ENCODE measurements at regions not wholly inside any gene's neighbourhood (a gene's known extent, or its start where the extent isn't known, plus 50 kb on each side); places are given as distances from the start of the nearest gene placed in this dataset.

- no peaks in the 10 kb centered on the region for H3K27me3 ChIP-seq (ENCODE audit: insufficient read depth, low read length)
- no peak overlapping the region for H3K4me2 ChIP-seq (ENCODE audit: low read length)
- H3K79me2 ChIP-seq (ENCODE audit: insufficient read depth, low read length) = no peaks in the 10 kb centered on the region
- DNase-seq (ENCODE audit: low read depth, low spot score) (no peak), ATAC-seq (no peak)
- TF ChIP-seq SRF (IDR thresholded peaks at IDR 0.05; ENCODE audit: low read depth) (no peak), SIN3A (IDR thresholded peaks at IDR 0.05; ENCODE audit: low read depth) (no peak), ATF3 (IDR thresholded peaks at IDR 0.05) (no peak), ZNF274 (IDR thresholded peaks at IDR 0.05; ENCODE audit: low read depth, low read length) (no peak), EZH2phosphoT487 (IDR thresholded peaks at IDR 0.05; ENCODE audit: borderline replicate concordance) (no peak), SP1 (IDR thresholded peaks at IDR 0.05; ENCODE audit: low read depth) (no peak)
- TF ChIP-seq, protein P1, sequence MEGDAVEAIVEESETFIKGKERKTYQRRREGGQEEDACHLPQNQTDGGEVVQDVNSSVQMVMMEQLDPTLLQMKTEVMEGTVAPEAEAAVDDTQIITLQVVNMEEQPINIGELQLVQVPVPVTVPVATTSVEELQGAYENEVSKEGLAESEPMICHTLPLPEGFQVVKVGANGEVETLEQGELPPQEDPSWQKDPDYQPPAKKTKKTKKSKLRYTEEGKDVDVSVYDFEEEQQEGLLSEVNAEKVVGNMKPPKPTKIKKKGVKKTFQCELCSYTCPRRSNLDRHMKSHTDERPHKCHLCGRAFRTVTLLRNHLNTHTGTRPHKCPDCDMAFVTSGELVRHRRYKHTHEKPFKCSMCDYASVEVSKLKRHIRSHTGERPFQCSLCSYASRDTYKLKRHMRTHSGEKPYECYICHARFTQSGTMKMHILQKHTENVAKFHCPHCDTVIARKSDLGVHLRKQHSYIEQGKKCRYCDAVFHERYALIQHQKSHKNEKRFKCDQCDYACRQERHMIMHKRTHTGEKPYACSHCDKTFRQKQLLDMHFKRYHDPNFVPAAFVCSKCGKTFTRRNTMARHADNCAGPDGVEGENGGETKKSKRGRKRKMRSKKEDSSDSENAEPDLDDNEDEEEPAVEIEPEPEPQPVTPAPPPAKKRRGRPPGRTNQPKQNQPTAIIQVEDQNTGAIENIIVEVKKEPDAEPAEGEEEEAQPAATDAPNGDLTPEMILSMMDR (IDR thresholded peaks at IDR 0.05 in 2 of 3, conservative IDR thresholded peaks at IDR 0.05 in 1 of 3; ENCODE audit: borderline replicate concordance in 1 of 3, insufficient read depth in 1 of 3, low read depth in 2 of 3, low read length in 2 of 3) = no peak
- no peaks in the 10 kb centered on the region for H3K4me1 ChIP-seq (ENCODE audit: control insufficient read depth in 1 of 2, insufficient read depth in 2 of 2, low read length in 2 of 2)
- H4K20me1 ChIP-seq (ENCODE audit: insufficient read depth) = no peaks in the 10 kb centered on the region
- ChIA-PET CTCF (no interaction called here), RAD21 (ENCODE audit: low non-redundant PET in 1 of 2, low total read pairs in 2 of 2, uncharacterized antibody in 2 of 2, unreplicated experiment in 2 of 2) (no interaction called here), POLR2A (no interaction called here)
- no TSS peak for BruUV-seq (replicated peaks)
- H2AFZ ChIP-seq (ENCODE audit: low read depth, low read length, poor library complexity, severe bottlenecking) = no peak overlapping the region
- H3K9me3 ChIP-seq (ENCODE audit: control insufficient read depth in 1 of 2, insufficient read depth in 1 of 2, low read depth in 1 of 2, low read length in 2 of 2) = no peaks in the 10 kb centered on the region
- no peak overlapping the region for H3K27ac ChIP-seq (ENCODE audit: low read depth, low read length)
- H3K9me2 ChIP-seq (ENCODE audit: insufficient read depth) = no peaks in the 10 kb centered on the region
- H3K4me3 ChIP-seq (replicated peaks in 1 of 2; ENCODE audit: low read depth in 1 of 2, low read length in 2 of 2) = no peak overlapping the region
- intact Hi-C loops (cut with micrococcal nuclease) = no loop called here
- H3K36me3 ChIP-seq (ENCODE audit: control insufficient read depth in 1 of 2, insufficient read depth in 2 of 2, low read length in 2 of 2) = no peaks in the 10 kb centered on the region
- no peak overlapping the region for H3K9ac ChIP-seq (ENCODE audit: low read length)
These were observed 245.3 kb downstream of the IRS2 start for GRCh38 chr13:109541081-109541480.

DNA sequence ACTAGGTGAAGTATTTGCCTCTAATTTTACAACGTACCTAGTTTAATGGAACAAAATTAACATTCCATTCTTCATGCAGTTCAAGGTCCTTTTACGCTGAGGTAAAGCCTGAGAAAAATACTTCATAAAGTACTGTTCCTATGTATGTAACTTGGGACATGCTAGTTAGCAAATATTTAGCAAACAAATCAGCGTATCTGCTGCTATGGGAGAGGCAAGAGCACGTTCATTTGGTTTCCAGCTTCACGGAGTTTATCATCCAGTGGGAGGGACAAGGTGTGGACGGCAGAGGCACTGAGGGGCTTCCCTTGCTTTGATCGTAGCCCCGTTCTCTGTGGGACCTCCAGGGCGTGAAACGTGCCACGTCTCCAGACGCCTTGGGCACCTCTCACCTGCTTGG, 248.8 kb downstream of the IRS2 start:
- POLR2A ChIA-PET = interaction anchor here (0.7 kb wide), 1 partner anchor 17 kb away, joined by 6 read pairs; no protein-coding TSS in a partner anchor
- Histone ChIP-seq H3K4me3 (replicated peaks in 1 of 2; ENCODE audit: low read depth in 1 of 2, low read length in 2 of 2) (no peak overlapping the region), H3K27me3 (ENCODE audit: insufficient read depth, low read length) (no peaks in the 10 kb centered on the region), H3K9me2 (ENCODE audit: insufficient read depth) (no peaks in the 10 kb centered on the region), H3K4me1 (ENCODE audit: control insufficient read depth in 1 of 2, insufficient read depth in 2 of 2, low read length in 2 of 2) (no peaks in the 10 kb centered on the region), H3K36me3 (ENCODE audit: control insufficient read depth in 1 of 2, insufficient read depth in 2 of 2, low read length in 2 of 2) (no peaks in the 10 kb centered on the region), H3K27ac (ENCODE audit: low read depth, low read length) (no peak overlapping the region), H3K9ac (ENCODE audit: low read length) (no peak overlapping the region), H3K79me2 (ENCODE audit: insufficient read depth, low read length) (no peaks in the 10 kb centered on the region), H4K20me1 (ENCODE audit: insufficient read depth) (no peaks in the 10 kb centered on the region), H3K9me3 (ENCODE audit: control insufficient read depth in 1 of 2, insufficient read depth in 1 of 2, low read depth in 1 of 2, low read length in 2 of 2) (no peaks in the 10 kb centered on the region), H2AFZ (ENCODE audit: low read depth, low read length, poor library complexity, severe bottlenecking) (no peak overlapping the region), H3K4me2 (ENCODE audit: low read length) (no peak overlapping the region)
- intact Hi-C loops (cut with micrococcal nuclease) = no loop called here
- DNase-seq (ENCODE audit: low read depth, low spot score) = no peak
- ATAC-seq = no peak
- BruUV-seq (replicated peaks) = no TSS peak
- RAD21 ChIA-PET (ENCODE audit: low non-redundant PET in 1 of 2, low total read pairs in 2 of 2, uncharacterized antibody in 2 of 2, unreplicated experiment in 2 of 2) = no interaction called here
- CTCF ChIA-PET = no interaction called here
- no peak for TF ChIP-seq TCF7L2 (IDR thresholded peaks at IDR 0.05; ENCODE audit: borderline replicate concordance, extremely low read depth, insufficient read depth, insufficient read length)
- TF ChIP-seq, protein P2, sequence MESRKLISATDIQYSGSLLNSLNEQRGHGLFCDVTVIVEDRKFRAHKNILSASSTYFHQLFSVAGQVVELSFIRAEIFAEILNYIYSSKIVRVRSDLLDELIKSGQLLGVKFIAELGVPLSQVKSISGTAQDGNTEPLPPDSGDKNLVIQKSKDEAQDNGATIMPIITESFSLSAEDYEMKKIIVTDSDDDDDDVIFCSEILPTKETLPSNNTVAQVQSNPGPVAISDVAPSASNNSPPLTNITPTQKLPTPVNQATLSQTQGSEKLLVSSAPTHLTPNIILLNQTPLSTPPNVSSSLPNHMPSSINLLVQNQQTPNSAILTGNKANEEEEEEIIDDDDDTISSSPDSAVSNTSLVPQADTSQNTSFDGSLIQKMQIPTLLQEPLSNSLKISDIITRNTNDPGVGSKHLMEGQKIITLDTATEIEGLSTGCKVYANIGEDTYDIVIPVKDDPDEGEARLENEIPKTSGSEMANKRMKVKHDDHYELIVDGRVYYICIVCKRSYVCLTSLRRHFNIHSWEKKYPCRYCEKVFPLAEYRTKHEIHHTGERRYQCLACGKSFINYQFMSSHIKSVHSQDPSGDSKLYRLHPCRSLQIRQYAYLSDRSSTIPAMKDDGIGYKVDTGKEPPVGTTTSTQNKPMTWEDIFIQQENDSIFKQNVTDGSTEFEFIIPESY (IDR thresholded peaks at IDR 0.05; ENCODE audit: extremely low read depth, insufficient replicate concordance, low read length) = no peak
- no peak for TF ChIP-seq ZNF274 (IDR thresholded peaks at IDR 0.05; ENCODE audit: low read depth, low read length)
- TF ChIP-seq ZFX (IDR thresholded peaks at IDR 0.05) = no peak
- TF ChIP-seq ELF1 (IDR thresholded peaks at IDR 0.05; ENCODE audit: borderline replicate concordance, low read depth) = no peak
- TF ChIP-seq POLR2A (IDR thresholded peaks at IDR 0.05; ENCODE audit: borderline replicate concordance, extremely low read depth, insufficient read depth, insufficient read length) = no peak
- no peak for TF ChIP-seq YY1 (IDR thresholded peaks at IDR 0.05; ENCODE audit: extremely low read depth, insufficient replicate concordance, low read depth, low read length)
- no peak for TF ChIP-seq SIN3A (IDR thresholded peaks at IDR 0.05; ENCODE audit: low read depth)
- TF ChIP-seq EGR1 (IDR thresholded peaks at IDR 0.05; ENCODE audit: low read depth) = no peak

Data from HCT116 (cell line).